ENCODE measurements at regions not wholly inside any gene's neighbourhood (a gene's known extent, or its start where the extent isn't known, plus 50 kb on each side); places are given as distances from the start of the nearest gene placed in this dataset.

- TF ChIP-seq POLR2A (IDR thresholded peaks at IDR 0.05) (no peak), EP300 (IDR thresholded peaks at IDR 0.05) (no peak), POLR2AphosphoS5 (IDR thresholded peaks at IDR 0.05) (no peak)
- TF ChIP-seq, protein P1, sequence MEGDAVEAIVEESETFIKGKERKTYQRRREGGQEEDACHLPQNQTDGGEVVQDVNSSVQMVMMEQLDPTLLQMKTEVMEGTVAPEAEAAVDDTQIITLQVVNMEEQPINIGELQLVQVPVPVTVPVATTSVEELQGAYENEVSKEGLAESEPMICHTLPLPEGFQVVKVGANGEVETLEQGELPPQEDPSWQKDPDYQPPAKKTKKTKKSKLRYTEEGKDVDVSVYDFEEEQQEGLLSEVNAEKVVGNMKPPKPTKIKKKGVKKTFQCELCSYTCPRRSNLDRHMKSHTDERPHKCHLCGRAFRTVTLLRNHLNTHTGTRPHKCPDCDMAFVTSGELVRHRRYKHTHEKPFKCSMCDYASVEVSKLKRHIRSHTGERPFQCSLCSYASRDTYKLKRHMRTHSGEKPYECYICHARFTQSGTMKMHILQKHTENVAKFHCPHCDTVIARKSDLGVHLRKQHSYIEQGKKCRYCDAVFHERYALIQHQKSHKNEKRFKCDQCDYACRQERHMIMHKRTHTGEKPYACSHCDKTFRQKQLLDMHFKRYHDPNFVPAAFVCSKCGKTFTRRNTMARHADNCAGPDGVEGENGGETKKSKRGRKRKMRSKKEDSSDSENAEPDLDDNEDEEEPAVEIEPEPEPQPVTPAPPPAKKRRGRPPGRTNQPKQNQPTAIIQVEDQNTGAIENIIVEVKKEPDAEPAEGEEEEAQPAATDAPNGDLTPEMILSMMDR (IDR thresholded peaks at IDR 0.05), result no peak
Observed at GRCh38 chr4:126124818-126125217, 810.1 kb downstream of the FAT4 start.
